Heart left ventricle (tissue), 13 donors: ENCODE measurements at regions not wholly inside any gene's neighbourhood (a gene's known extent, or its start where the extent isn't known, plus 50 kb on each side); places are given as distances from the start of the nearest gene placed in this dataset.

Experiments
- CTCF ChIP-seq, 12 donors: fragments of 200-600 bp; sonication (generic) in 4 of 12; IDR thresholded peaks; one replicate each; pipeline versions ENCODE4 v1.5.0 to v1.8.0; 2018 to 2022; ENCODE audit warnings: antibody characterized with exemption in 12 of 12, mild to moderate bottlenecking in 5 of 12
- POLR2A ChIP-seq, 2 donors: fragments of 450-650 bp; IDR thresholded peaks; one replicate each; pipeline ENCODE4 v1.6.1; 2017; ENCODE audit warnings: antibody characterized with exemption in 2 of 2, mild to moderate bottlenecking in 2 of 2, moderate library complexity in 2 of 2
- donor health status: ischemic (EF 13 %, LVEDD 7.1; RV severe dilation, severe dysfunction).
- donor health status: DM: no; HTN: yes; CAD: no.
- donor health status: DM: no; HTN: no; CAD: no.
- donor health status: ischemic (EF 25% LVEDD 6.9; RV normal size, moderate dysfunction).
- donor health status: ischemic (EF 25% LVEDD 5.7; RV mildly dilated, moderate dysfunction).
- donor health status: ischemic (EF 35%, LVEDD 5.7; RV mildly dilated, moderate dysfunction).
- donor health status: nonischemic (EF 11% LVEDD 7.7; RV severe dilation, severe dysfunction).
- donor health status: DM: yes; HTN: yes; CAD: no.
- donor health status: PGD.
- donor health status: ischemic (EF 29% LVEDD 5.4; RV normal size, mild dysfunction).
- donor health status: nonischemic (EF 23%, LVEDD 6.1; RV moderate dilation, normal function).

DNA sequence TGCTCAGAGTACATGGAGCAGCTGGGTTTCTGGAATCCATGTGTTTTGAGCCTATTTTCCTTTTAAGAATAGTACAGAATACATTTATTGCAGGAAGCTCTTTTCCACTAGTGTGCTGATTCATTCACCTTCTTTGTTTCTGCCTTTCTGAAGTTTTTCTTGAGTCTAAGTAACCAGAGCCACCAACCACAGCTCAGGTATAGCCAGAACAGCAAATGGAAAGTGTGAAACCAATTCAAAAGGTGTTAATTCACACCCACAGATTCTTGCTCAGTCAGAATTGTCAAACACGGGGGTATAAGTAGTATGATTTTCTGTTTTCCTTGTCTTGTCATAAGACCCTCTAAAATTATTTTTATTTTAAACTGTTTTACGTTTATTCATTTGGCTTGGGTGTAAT lies 75.9 kb upstream of the DYNAP start:
- TF ChIP-seq CTCF (IDR thresholded peaks at IDR 0.05) (no peak), POLR2A (IDR thresholded peaks at IDR 0.05) (no peak)
